Thyroid gland (tissue), 4 donors: ENCODE measurements at regions not wholly inside any gene's neighbourhood (a gene's known extent, or its start where the extent isn't known, plus 50 kb on each side); places are given as distances from the start of the nearest gene placed in this dataset.

ENCODE experiments used
- DNase-seq, 2 donors: peaks; one replicate each; pipeline ENCODE4 v3.0.0-alpha.2; 2019
- H3K27ac ChIP-seq, 3 donors: fragments of 200-600 bp; sonication (generic); 1 replicate in 2 of 3; 2 replicates in 1 of 3; pipeline ENCODE4 v1.5.1; 2016 to 2019; ENCODE audit warnings: mild to moderate bottlenecking in 1 of 3, moderate library complexity in 1 of 3
- H3K27me3 ChIP-seq: fragments of 200-600 bp; sonication (generic); one replicate; pipeline ENCODE4 v1.5.1; 2019
- H3K36me3 ChIP-seq, 2 donors: fragments of 200-600 bp; sonication (generic); one replicate each; pipeline ENCODE4 v1.5.1; 2016 to 2019
- H3K4me1 ChIP-seq, 2 donors: fragments of 200-600 bp; sonication (generic); one replicate each; pipeline ENCODE4 v1.5.1; 2017 to 2019
- H3K4me3 ChIP-seq, 3 donors: fragments of 200-600 bp; sonication (generic); replicated peaks in 1 of 3; 1 replicate in 2 of 3; 2 replicates in 1 of 3; pipeline ENCODE4 v1.5.1; 2016; ENCODE audit warnings: mild to moderate bottlenecking in 1 of 3
- H3K9me3 ChIP-seq: fragments of 200-600 bp; sonication (generic); one replicate; pipeline ENCODE4 v1.5.1; 2017
- CTCF ChIP-seq, 6 experiments: fragments of 200-600 bp in 3 of 6; fragments of 450-650 bp in 3 of 6; sonication (generic) in 3 of 6; IDR thresholded peaks; one replicate each; pipeline ENCODE4 v1.5.1; 2016 to 2019; ENCODE audit warnings: antibody characterized with exemption in 6 of 6, mild to moderate bottlenecking in 2 of 6, inconsistent platforms in 1 of 6, moderate library complexity in 1 of 6
- POLR2A ChIP-seq, 2 donors: fragments of 450-650 bp; IDR thresholded peaks; one replicate each; pipeline ENCODE4 v1.6.1; 2017; ENCODE audit warnings: antibody characterized with exemption in 2 of 2, mild to moderate bottlenecking in 2 of 2, moderate library complexity in 1 of 2
- WGBS, 2 donors: methylation state at CpG; one replicate each; pipeline ENCODE4 v1.1.5; 2017; 5-methylcytosine and 5-hydroxymethylcytosine counted together
- intact Hi-C: fragments of 100-400 bp; cut with DNase I; formaldehyde crosslinking; loops from one replicate; pipeline ENCODE4 v1.15.1; 2023

GRCh38 chrX:40331762-40332161 is 234.0 kb upstream of the BCOR start:
- Histone ChIP-seq H3K9me3 (no peaks in the 10 kb centered on the region), H3K36me3 (no peaks in the 10 kb centered on the region), H3K27me3 (no peaks in the 10 kb centered on the region), H3K4me1 (no peaks in the 10 kb centered on the region), H3K4me3 (no peak overlapping the region), H3K27ac (no peak overlapping the region)
- 86 to 88% methylated on average over 5 of the region's 5 CpGs for WGBS, 2 donors
- TF ChIP-seq CTCF (IDR thresholded peaks at IDR 0.05) = no peak
- no peak for TF ChIP-seq POLR2A (IDR thresholded peaks at IDR 0.05)
- no peak for DNase-seq
- intact Hi-C loops = no loop called here

- Histone ChIP-seq H3K27ac (no peak overlapping the region), H3K4me1 (no peaks in the 10 kb centered on the region), H3K9me3 (no peaks in the 10 kb centered on the region), H3K27me3 (no peaks in the 10 kb centered on the region), H3K36me3 (no peaks in the 10 kb centered on the region), H3K4me3 (no peak overlapping the region)
- WGBS, 2 donors = 84 to 89% methylated on average over 5 of the region's 5 CpGs
- TF ChIP-seq CTCF (IDR thresholded peaks at IDR 0.05) (no peak), POLR2A (IDR thresholded peaks at IDR 0.05) (no peak)
- DNase-seq = no peak
- intact Hi-C loops = no loop called here
Measured at GRCh38 chrX:40331353-40331752, 233.6 kb upstream of the BCOR start.

GRCh38 chrX:40329616-40330015 is 231.9 kb upstream of the BCOR start:
- intact Hi-C loops = no loop called here
- Histone ChIP-seq H3K9me3 (no peaks in the 10 kb centered on the region), H3K36me3 (no peaks in the 10 kb centered on the region), H3K27ac (no peak overlapping the region), H3K4me3 (no peak overlapping the region), H3K4me1 (no peaks in the 10 kb centered on the region), H3K27me3 (no peaks in the 10 kb centered on the region)
- no peak for DNase-seq
- TF ChIP-seq CTCF (IDR thresholded peaks at IDR 0.05) (no peak), POLR2A (IDR thresholded peaks at IDR 0.05) (no peak)
- WGBS, 2 donors = 88 to 100% methylated on average over 2 of the region's 2 CpGs

GRCh38 chrX:40327085-40327484 is 229.3 kb upstream of the BCOR start:
- H3K36me3 ChIP-seq = no peaks in the 10 kb centered on the region
- no peaks in the 10 kb centered on the region for H3K4me1 ChIP-seq
- no peak for TF ChIP-seq CTCF (IDR thresholded peaks at IDR 0.05)
- no peak for TF ChIP-seq POLR2A (IDR thresholded peaks at IDR 0.05)
- H3K9me3 ChIP-seq = no peaks in the 10 kb centered on the region
- WGBS, 2 donors = 100% methylated on average over 1 of the region's 1 CpG; no CpG with 5 or more reads in 1 of the 2 donors
- no peak overlapping the region for H3K4me3 ChIP-seq
- DNase-seq = no peak
- intact Hi-C loops = no loop called here
- no peaks in the 10 kb centered on the region for H3K27me3 ChIP-seq
- H3K27ac ChIP-seq = no peak overlapping the region

- 94% methylated on average over 6 to 8 of the region's 8 CpGs for WGBS, 2 donors
- no peak for TF ChIP-seq CTCF (IDR thresholded peaks at IDR 0.05)
- TF ChIP-seq POLR2A (IDR thresholded peaks at IDR 0.05) = no peak
- Histone ChIP-seq H3K4me3 (no peak overlapping the region), H3K36me3 (no peaks in the 10 kb centered on the region), H3K27me3 (no peaks in the 10 kb centered on the region), H3K9me3 (no peaks in the 10 kb centered on the region), H3K27ac (no peak overlapping the region), H3K4me1 (no peaks in the 10 kb centered on the region)
- no peak for DNase-seq
- intact Hi-C loops = no loop called here
Measured at GRCh38 chrX:40326186-40326965, 228.6 kb upstream of the BCOR start.
